ENCODE measurements at regions not wholly inside any gene's neighbourhood (a gene's known extent, or its start where the extent isn't known, plus 50 kb on each side); places are given as distances from the start of the nearest gene placed in this dataset.

- no peak for TF ChIP-seq PATZ1 (CRISPR knock-in tag; IDR thresholded peaks at IDR 0.05; ENCODE audit: borderline replicate concordance)
- TF ChIP-seq, protein P1, sequence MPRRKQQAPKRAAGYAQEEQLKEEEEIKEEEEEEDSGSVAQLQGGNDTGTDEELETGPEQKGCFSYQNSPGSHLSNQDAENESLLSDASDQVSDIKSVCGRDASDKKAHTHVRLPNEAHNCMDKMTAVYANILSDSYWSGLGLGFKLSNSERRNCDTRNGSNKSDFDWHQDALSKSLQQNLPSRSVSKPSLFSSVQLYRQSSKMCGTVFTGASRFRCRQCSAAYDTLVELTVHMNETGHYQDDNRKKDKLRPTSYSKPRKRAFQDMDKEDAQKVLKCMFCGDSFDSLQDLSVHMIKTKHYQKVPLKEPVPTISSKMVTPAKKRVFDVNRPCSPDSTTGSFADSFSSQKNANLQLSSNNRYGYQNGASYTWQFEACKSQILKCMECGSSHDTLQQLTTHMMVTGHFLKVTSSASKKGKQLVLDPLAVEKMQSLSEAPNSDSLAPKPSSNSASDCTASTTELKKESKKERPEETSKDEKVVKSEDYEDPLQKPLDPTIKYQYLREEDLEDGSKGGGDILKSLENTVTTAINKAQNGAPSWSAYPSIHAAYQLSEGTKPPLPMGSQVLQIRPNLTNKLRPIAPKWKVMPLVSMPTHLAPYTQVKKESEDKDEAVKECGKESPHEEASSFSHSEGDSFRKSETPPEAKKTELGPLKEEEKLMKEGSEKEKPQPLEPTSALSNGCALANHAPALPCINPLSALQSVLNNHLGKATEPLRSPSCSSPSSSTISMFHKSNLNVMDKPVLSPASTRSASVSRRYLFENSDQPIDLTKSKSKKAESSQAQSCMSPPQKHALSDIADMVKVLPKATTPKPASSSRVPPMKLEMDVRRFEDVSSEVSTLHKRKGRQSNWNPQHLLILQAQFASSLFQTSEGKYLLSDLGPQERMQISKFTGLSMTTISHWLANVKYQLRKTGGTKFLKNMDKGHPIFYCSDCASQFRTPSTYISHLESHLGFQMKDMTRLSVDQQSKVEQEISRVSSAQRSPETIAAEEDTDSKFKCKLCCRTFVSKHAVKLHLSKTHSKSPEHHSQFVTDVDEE (CRISPR knock-in tag; IDR thresholded peaks at IDR 0.05), result no peak
- no peak for TF ChIP-seq ZNF565 (CRISPR knock-in tag; conservative IDR thresholded peaks at IDR 0.05; ENCODE audit: low read depth)
These were observed 710.6 kb downstream of the EDEM1 start for GRCh38 chr3:5898106-5898505.
